Neural crest cell (in vitro differentiated cells): ENCODE measurements at regions not wholly inside any gene's neighbourhood (a gene's known extent, or its start where the extent isn't known, plus 50 kb on each side); places are given as distances from the start of the nearest gene placed in this dataset.

Experiments used
- DNase-seq: peaks from one replicate; pipeline ENCODE4 v3.0.0; 2021; ENCODE audit warnings: low read depth, mixed read lengths, low spot score
- H3K27ac Mint-ChIP-seq: one replicate; pipeline ENCODE4 v1.8.0; 2021; ENCODE audit warnings: mild to moderate bottlenecking, mixed read lengths; ENCODE audit not compliant: unreplicated experiment
- H3K27me3 Mint-ChIP-seq: 2 replicates; pipeline ENCODE4 v1.8.0; 2021; ENCODE audit warnings: low read depth, mild to moderate bottlenecking, mixed read lengths
- H3K36me3 Mint-ChIP-seq: 2 replicates; pipeline ENCODE4 v1.8.0; 2021; ENCODE audit warnings: low read depth, mild to moderate bottlenecking, mixed read lengths
- H3K4me1 Mint-ChIP-seq: 2 replicates; pipeline ENCODE4 v1.8.0; 2021; ENCODE audit warnings: mixed read lengths
- H3K4me3 Mint-ChIP-seq: one replicate; pipeline ENCODE4 v1.8.0; 2021; ENCODE audit warnings: mild to moderate bottlenecking, mixed read lengths
- H3K9me3 Mint-ChIP-seq: 2 replicates; pipeline ENCODE4 v1.8.0; 2021; ENCODE audit warnings: mixed read lengths
- CTCF ChIP-seq: fragments of 200-600 bp; sonication (generic); conservative IDR thresholded peaks from 2 replicates; pipeline ENCODE4 v1.5.0; 2021; ENCODE audit warnings: antibody characterized with exemption, mild to moderate bottlenecking

GRCh38 chr7:49060743-49061142, 136.4 kb downstream of the CDC14C start:
- H3K36me3 Mint-ChIP-seq, result peaks cover 3% of the 10 kb centered on the region
- no peak for TF ChIP-seq CTCF
- no peaks in the 10 kb centered on the region for H3K4me1 Mint-ChIP-seq
- no peak for DNase-seq
- no peak overlapping the region for H3K4me3 Mint-ChIP-seq
- no peaks in the 10 kb centered on the region for H3K27me3 Mint-ChIP-seq
- H3K9me3 Mint-ChIP-seq, result peaks cover 10% of the 10 kb centered on the region
- no peak overlapping the region for H3K27ac Mint-ChIP-seq

- DNase-seq, result no peak
- TF ChIP-seq CTCF, result no peak
- H3K4me1 Mint-ChIP-seq, result no peaks in the 10 kb centered on the region
- H3K27ac Mint-ChIP-seq, result no peak overlapping the region
- no peaks in the 10 kb centered on the region for H3K27me3 Mint-ChIP-seq
- peaks cover 2% of the 10 kb centered on the region for H3K36me3 Mint-ChIP-seq
- peaks cover 5% of the 10 kb centered on the region for H3K9me3 Mint-ChIP-seq
- no peak overlapping the region for H3K4me3 Mint-ChIP-seq
Measured at GRCh38 chr7:49074538-49074937, 150.2 kb downstream of the CDC14C start.

- no peaks in the 10 kb centered on the region for H3K4me1 Mint-ChIP-seq
- H3K4me3 Mint-ChIP-seq, result no peak overlapping the region
- DNase-seq, result no peak
- no peak overlapping the region for H3K27ac Mint-ChIP-seq
- peaks cover 5% of the 10 kb centered on the region for H3K9me3 Mint-ChIP-seq
- TF ChIP-seq CTCF, result no peak
- peaks cover 2% of the 10 kb centered on the region for H3K36me3 Mint-ChIP-seq
- H3K27me3 Mint-ChIP-seq, result no peaks in the 10 kb centered on the region
Measured at GRCh38 chr7:49080896-49081475, 156.6 kb downstream of the CDC14C start.

- Mint-ChIP-seq H3K27ac (no peak overlapping the region), H3K4me3 (no peak overlapping the region), H3K27me3 (no peaks in the 10 kb centered on the region), H3K36me3 (no peaks in the 10 kb centered on the region), H3K9me3 (no peaks in the 10 kb centered on the region), H3K4me1 (no peaks in the 10 kb centered on the region)
- no peak for TF ChIP-seq CTCF
- no peak for DNase-seq
Measured at GRCh38 chr7:49088017-49088416, 163.7 kb downstream of the CDC14C start.

- H3K27ac Mint-ChIP-seq, result no peak overlapping the region
- no peak overlapping the region for H3K4me3 Mint-ChIP-seq
- no peaks in the 10 kb centered on the region for H3K36me3 Mint-ChIP-seq
- no peak for DNase-seq
- H3K4me1 Mint-ChIP-seq, result no peaks in the 10 kb centered on the region
- H3K27me3 Mint-ChIP-seq, result no peaks in the 10 kb centered on the region
- no peaks in the 10 kb centered on the region for H3K9me3 Mint-ChIP-seq
- no peak for TF ChIP-seq CTCF
Measured at GRCh38 chr7:49089717-49090116, 165.4 kb downstream of the CDC14C start.
